ENCODE measurements at regions not wholly inside any gene's neighbourhood (a gene's known extent, or its start where the extent isn't known, plus 50 kb on each side); places are given as distances from the start of the nearest gene placed in this dataset.

DNA sequence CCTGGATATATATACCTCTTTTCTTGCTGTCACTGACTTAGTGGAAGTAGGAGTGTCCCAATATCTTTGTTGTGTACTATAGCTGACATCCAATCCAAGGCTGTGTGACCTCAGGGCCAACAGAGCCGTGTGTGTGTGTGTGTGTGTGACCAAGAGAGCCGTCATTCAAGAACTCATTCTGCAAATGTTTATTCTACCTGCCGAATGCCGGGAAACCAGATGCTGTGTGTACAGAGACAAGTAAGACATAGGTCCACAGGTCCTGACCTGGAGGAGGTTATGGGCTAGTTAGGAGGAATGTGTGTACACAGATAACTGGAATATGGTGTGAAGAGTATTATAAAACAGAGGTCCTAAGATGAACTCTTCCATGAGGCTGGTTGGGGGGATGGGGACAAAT, 190.0 kb downstream of the DHX35 start:
- H3K27ac ChIP-seq = no peak overlapping the region
- no peaks in the 10 kb centered on the region for H3K4me1 ChIP-seq
- WGBS, 2 donors = 60 to 75% methylated on average over 4 of the region's 4 CpGs
- no peak overlapping the region for H3K4me3 ChIP-seq
- intact Hi-C loops (cut with DNase I) = loop anchor here in 1 of 10 donors (10.0 kb wide), 1 partner anchor 63 kb away; no protein-coding TSS in a partner anchor
- no peak for ATAC-seq
- H3K36me3 ChIP-seq = no peaks in the 10 kb centered on the region
- H3K9me3 ChIP-seq = no peaks in the 10 kb centered on the region
- no peak for DNase-seq
- no peak for TF ChIP-seq CTCF (IDR thresholded peaks at IDR 0.05)
- peaks cover 0 to 10% (median 0%) of the 10 kb centered on the region in 7 donors for H3K27me3 ChIP-seq

GRCh38 chr20:39150501-39150900, 188.4 kb downstream of the DHX35 start:
- Histone ChIP-seq H3K27ac (no peak overlapping the region), H3K36me3 (no peaks in the 10 kb centered on the region), H3K27me3 (peaks cover 0 to 12% (median 0%) of the 10 kb centered on the region in 7 donors), H3K4me1 (no peaks in the 10 kb centered on the region), H3K4me3 (no peak overlapping the region), H3K9me3 (no peaks in the 10 kb centered on the region)
- ATAC-seq (no peak), DNase-seq (no peak)
- no peak for TF ChIP-seq CTCF (IDR thresholded peaks at IDR 0.05)
- intact Hi-C loops (cut with DNase I) = loop anchor here in 1 of 10 donors (10.0 kb wide), 1 partner anchor 64 kb away; no protein-coding TSS in a partner anchor
- WGBS, 2 donors = 85% methylated on average over 13 of the region's 13 CpGs

DNA sequence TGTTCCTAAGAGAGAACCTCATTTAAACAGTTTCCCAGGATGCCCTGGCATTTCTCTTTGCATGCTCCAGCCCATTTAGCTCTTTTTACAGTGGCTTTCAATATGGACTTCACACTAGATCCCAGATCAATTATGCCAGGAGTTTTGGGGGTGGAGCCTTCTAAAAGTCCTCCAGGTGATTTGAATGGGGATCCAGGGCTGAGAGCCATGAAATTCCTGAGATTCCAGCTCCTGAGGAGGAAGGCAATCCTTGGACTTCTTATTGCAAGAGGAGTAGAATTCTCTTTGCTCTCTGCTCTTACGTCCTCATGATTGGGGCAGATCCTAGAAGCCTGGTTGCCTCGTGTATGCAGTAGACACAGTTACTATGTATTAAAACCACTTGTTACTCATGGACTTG, 184.2 kb downstream of the DHX35 start:
- TF ChIP-seq CTCF (IDR thresholded peaks at IDR 0.05) = no peak
- H3K9me3 ChIP-seq = no peaks in the 10 kb centered on the region
- H3K36me3 ChIP-seq = no peaks in the 10 kb centered on the region
- DNase-seq (no peak), ATAC-seq (no peak)
- H3K4me1 ChIP-seq = no peaks in the 10 kb centered on the region
- 64 to 66% methylated on average over 2 of the region's 2 CpGs for WGBS, 2 donors
- peaks cover 0 to 16% (median 0%) of the 10 kb centered on the region in 7 donors for H3K27me3 ChIP-seq
- intact Hi-C loops (cut with DNase I) = no loop called here
- no peak overlapping the region for H3K27ac ChIP-seq
- no peak overlapping the region for H3K4me3 ChIP-seq

GRCh38 chr20:39145921-39146320, 183.8 kb downstream of the DHX35 start:
- TF ChIP-seq CTCF (IDR thresholded peaks at IDR 0.05) = no peak
- no peaks in the 10 kb centered on the region for H3K36me3 ChIP-seq
- DNase-seq (no peak), ATAC-seq (no peak)
- H3K4me1 ChIP-seq = no peaks in the 10 kb centered on the region
- 54 to 55% methylated on average over 2 of the region's 2 CpGs for WGBS, 2 donors
- intact Hi-C loops (cut with DNase I) = no loop called here
- H3K27ac ChIP-seq = no peak overlapping the region
- no peaks in the 10 kb centered on the region for H3K9me3 ChIP-seq
- H3K27me3 ChIP-seq = peaks cover 0 to 16% (median 3%) of the 10 kb centered on the region in 7 donors
- no peak overlapping the region for H3K4me3 ChIP-seq
